ENCODE measurements at regions not wholly inside any gene's neighbourhood (a gene's known extent, or its start where the extent isn't known, plus 50 kb on each side); places are given as distances from the start of the nearest gene placed in this dataset.

- Histone ChIP-seq H3K27me3 (ENCODE audit: insufficient read depth) (no peaks in the 10 kb centered on the region), H2AFZ (ENCODE audit: low read depth) (no peak overlapping the region), H3K79me2 (ENCODE audit: insufficient read depth) (no peaks in the 10 kb centered on the region), H3K4me2 (no peak overlapping the region), H3K9me3 (no peaks in the 10 kb centered on the region), H3K4me1 (ENCODE audit: control insufficient read depth in 1 of 2, insufficient read depth in 2 of 2, low read depth in 1 of 2, low read length in 1 of 2) (no peaks in the 10 kb centered on the region), H3K27ac (ENCODE audit: low read depth in 2 of 2, low read length in 1 of 2) (no peak overlapping the region), H3F3A (replicated peaks; ENCODE audit: insufficient read depth) (no peaks in the 10 kb centered on the region), H4K20me1 (ENCODE audit: insufficient read depth) (no peaks in the 10 kb centered on the region), H3K4me3 (ENCODE audit: low read depth in 2 of 2, low read length in 1 of 2) (no peak overlapping the region), H3K9me2 (no peaks in the 10 kb centered on the region), H3K9ac (no peak overlapping the region), H3K36me3 (replicated peaks in 1 of 2; ENCODE audit: control insufficient read depth in 1 of 2, insufficient read depth in 2 of 2, low read length in 1 of 2) (no peaks in the 10 kb centered on the region)
- TF ChIP-seq CHD2 (IDR thresholded peaks at IDR 0.05; ENCODE audit: low read length, partially characterized antibody) (no peak), TEAD4 (IDR thresholded peaks at IDR 0.05; ENCODE audit: borderline replicate concordance, insufficient read depth) (no peak)
- no peak for DNase-seq
- ChIA-PET CTCF (interaction anchor here (0.9 to 8.0 kb wide), 7 partner anchors 13 to 548 kb away, joined by 3 to 43 read pairs (median 3); partner anchors contain the start of gene NECTIN1), POLR2A (interaction anchor here (0.9 kb wide), 1 partner anchor 13 kb away, joined by 3 read pairs; no protein-coding TSS in a partner anchor)
- 38% methylated on average over 6 of the region's 6 CpGs for whole genome bisulfite sequencing (ENCODE audit: low lambda C conversion rate)
These were observed 137.3 kb upstream of the THY1 start for GRCh38 chr11:119560291-119560690.

GRCh38 chr11:119552106-119552485 lies 129.1 kb upstream of the THY1 start:
- TF ChIP-seq REST (IDR thresholded peaks at IDR 0.05; ENCODE audit: low read depth, low read length) (no peak), RFX5 (IDR thresholded peaks at IDR 0.05; ENCODE audit: low read length) (no peak), TAF1 (IDR thresholded peaks at IDR 0.05; ENCODE audit: borderline replicate concordance, low read depth, low read length) (no peak), ELF1 (IDR thresholded peaks at IDR 0.05) (no peak), NRF1 (IDR thresholded peaks at IDR 0.05; ENCODE audit: low read depth, low read length) (no peak), ZBTB33 (IDR thresholded peaks at IDR 0.05; ENCODE audit: borderline replicate concordance, low read depth) (no peak), GABPA (IDR thresholded peaks at IDR 0.05; ENCODE audit: low read depth) (no peak), YY1 (IDR thresholded peaks at IDR 0.05; ENCODE audit: low read depth) (no peak), RAD21 (IDR thresholded peaks at IDR 0.05; ENCODE audit: low read length) (no peak)
- TF ChIP-seq, protein P1, sequence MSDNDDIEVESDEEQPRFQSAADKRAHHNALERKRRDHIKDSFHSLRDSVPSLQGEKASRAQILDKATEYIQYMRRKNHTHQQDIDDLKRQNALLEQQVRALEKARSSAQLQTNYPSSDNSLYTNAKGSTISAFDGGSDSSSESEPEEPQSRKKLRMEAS (IDR thresholded peaks at IDR 0.05; ENCODE audit: low read depth) = no peak

More at GRCh38 chr11:119552106-119552485, 129.1 kb upstream of the THY1 start:
- no peak overlapping the region for H3K9ac ChIP-seq
- no peaks in the 10 kb centered on the region for H3K27me3 ChIP-seq (ENCODE audit: insufficient read depth)
- H3K9me3 ChIP-seq = no peaks in the 10 kb centered on the region
- ChIA-PET POLR2A (no interaction called here), CTCF (no interaction called here)
- DNase-seq = no peak
- H2AFZ ChIP-seq (ENCODE audit: low read depth) = no peak overlapping the region
- no peak overlapping the region for H3K27ac ChIP-seq (ENCODE audit: low read depth in 2 of 2, low read length in 1 of 2)
- H3K4me3 ChIP-seq (ENCODE audit: low read depth in 2 of 2, low read length in 1 of 2) = no peak overlapping the region
- no peaks in the 10 kb centered on the region for H3K9me2 ChIP-seq
- H3K79me2 ChIP-seq (ENCODE audit: insufficient read depth) = no peaks in the 10 kb centered on the region
- no peaks in the 10 kb centered on the region for H3K36me3 ChIP-seq (replicated peaks in 1 of 2; ENCODE audit: control insufficient read depth in 1 of 2, insufficient read depth in 2 of 2, low read length in 1 of 2)
- H3K4me1 ChIP-seq (ENCODE audit: control insufficient read depth in 1 of 2, insufficient read depth in 2 of 2, low read depth in 1 of 2, low read length in 1 of 2) = no peaks in the 10 kb centered on the region
- H3F3A ChIP-seq (replicated peaks; ENCODE audit: insufficient read depth) = no peaks in the 10 kb centered on the region
- H4K20me1 ChIP-seq (ENCODE audit: insufficient read depth) = no peaks in the 10 kb centered on the region
- no peak overlapping the region for H3K4me2 ChIP-seq

Data from SK-N-SH (cell line).